WTC11 (cell line): ENCODE measurements at regions not wholly inside any gene's neighbourhood (a gene's known extent, or its start where the extent isn't known, plus 50 kb on each side); places are given as distances from the start of the nearest gene placed in this dataset.

Experiments
- ATAC-seq: fragments of 200-7000 bp; cut with Tn5 transposase; 2 replicates; pipeline ENCODE4 v1.10.0; 2021; ENCODE audit warnings: mild to moderate bottlenecking, moderate library complexity
- CTCF ChIA-PET: fragments of 300-600 bp; sonication (Branson Sonifier 250); formaldehyde crosslinking; loops from one replicate; lab custom pipeline; 2021; ENCODE audit warnings: antibody characterized with exemption; lab: Charles Lee
- POLR2A ChIA-PET: fragments of 350-600 bp; sonication (Branson Sonifier 250); formaldehyde crosslinking; loops from one replicate; lab custom pipeline; 2021; ENCODE audit warnings: antibody characterized with exemption; lab: Charles Lee
- DNase-seq: peaks from one replicate; pipeline ENCODE4 v3.0.0; 2021; ENCODE audit warnings: low spot score
- H3K27ac Mint-ChIP-seq: 2 replicates; pipeline ENCODE4 v1.8.0; 2021; ENCODE audit warnings: mixed read lengths
- H3K27me3 Mint-ChIP-seq: 2 replicates; pipeline ENCODE4 v1.8.0; 2021; ENCODE audit warnings: low read depth, mild to moderate bottlenecking, moderate library complexity, mixed read lengths
- H3K36me3 Mint-ChIP-seq: 2 replicates; pipeline ENCODE4 v1.8.0; 2021; ENCODE audit warnings: mixed read lengths
- H3K4me1 Mint-ChIP-seq: 2 replicates; pipeline ENCODE4 v1.8.0; 2022; ENCODE audit warnings: mixed read lengths
- H3K4me3 Mint-ChIP-seq: 2 replicates; pipeline ENCODE4 v1.8.0; 2021; ENCODE audit warnings: mild to moderate bottlenecking, moderate library complexity, mixed read lengths
- H3K9me3 Mint-ChIP-seq: 2 replicates; pipeline ENCODE4 v1.8.0; 2021; ENCODE audit warnings: mixed read lengths
- AFF4 ChIP-seq: sonication (generic); formaldehyde crosslinking; IDR thresholded peaks from 2 replicates; pipeline ENCODE4 v1.8.1; 2023; ENCODE audit warnings: mild to moderate bottlenecking, missing genetic modification reagents, borderline replicate concordance
- ARID4B ChIP-seq: sonication (generic); formaldehyde crosslinking; IDR thresholded peaks from 2 replicates; pipeline ENCODE4 v1.8.0; 2023; ENCODE audit warnings: missing genetic modification reagents, mild to moderate bottlenecking, borderline replicate concordance
- ATF3 ChIP-seq: sonication (generic); formaldehyde crosslinking; conservative IDR thresholded peaks from 2 replicates; pipeline ENCODE4 v1.8.1; 2022; ENCODE audit warnings: mild to moderate bottlenecking, missing genetic modification reagents
- CREB1 ChIP-seq: sonication (generic); formaldehyde crosslinking; IDR thresholded peaks from 2 replicates; pipeline ENCODE4 v1.8.0; 2023; ENCODE audit warnings: mild to moderate bottlenecking, missing genetic modification reagents
- CREM ChIP-seq: sonication (generic); formaldehyde crosslinking; IDR thresholded peaks from 2 replicates; pipeline ENCODE4 v1.8.1; 2022; ENCODE audit warnings: mild to moderate bottlenecking, missing genetic modification reagents, moderate library complexity
- E2F5 ChIP-seq: sonication (generic); formaldehyde crosslinking; IDR thresholded peaks from 2 replicates; pipeline ENCODE4 v1.8.1; 2022; ENCODE audit warnings: mild to moderate bottlenecking, moderate library complexity, missing genetic modification reagents
- EMX1 ChIP-seq: fragments of 250-450 bp; sonication (Bioruptor Pico); IDR thresholded peaks from 2 replicates; pipeline ENCODE4 v1.8.0; 2021; ENCODE audit warnings: mild to moderate bottlenecking
- GRHL2 ChIP-seq: fragments of 250-450 bp; sonication (Bioruptor Pico); IDR thresholded peaks from 2 replicates; pipeline ENCODE4 v1.8.0; 2022; ENCODE audit warnings: mild to moderate bottlenecking, moderate library complexity; ENCODE audit not compliant: insufficient replicate concordance, severe bottlenecking
- HMGA2 ChIP-seq: fragments of 250-450 bp; sonication (Bioruptor Pico); IDR thresholded peaks from 2 replicates; pipeline ENCODE4 v1.4.0; 2021; ENCODE audit warnings: mild to moderate bottlenecking, moderate library complexity
- HMGXB4 ChIP-seq: sonication (generic); formaldehyde crosslinking; IDR thresholded peaks from 2 replicates; pipeline ENCODE4 v1.8.1; 2023; ENCODE audit warnings: mild to moderate bottlenecking, moderate library complexity, missing genetic modification reagents
- JAZF1 ChIP-seq: fragments of 250-450 bp; sonication (Bioruptor Pico); IDR thresholded peaks from 2 replicates; pipeline ENCODE4 v1.9.0; 2021; ENCODE audit warnings: moderate library complexity, mild to moderate bottlenecking, inconsistent platforms
- MYBL2 ChIP-seq: sonication (generic); formaldehyde crosslinking; IDR thresholded peaks from 2 replicates; pipeline ENCODE4 v1.8.1; 2023; ENCODE audit warnings: mild to moderate bottlenecking, moderate library complexity, missing genetic modification reagents
- NR2C2 ChIP-seq: sonication (generic); formaldehyde crosslinking; IDR thresholded peaks from 2 replicates; pipeline ENCODE4 v1.8.0; 2022; ENCODE audit warnings: mild to moderate bottlenecking, missing genetic modification reagents
- TCF7 ChIP-seq: sonication (generic); formaldehyde crosslinking; IDR thresholded peaks from 2 replicates; pipeline ENCODE4 v1.8.0; 2022; ENCODE audit warnings: mild to moderate bottlenecking, low read depth, missing genetic modification reagents, moderate library complexity
- TEAD4 ChIP-seq: sonication (generic); formaldehyde crosslinking; IDR thresholded peaks from 2 replicates; pipeline ENCODE4 v1.8.0; 2022; ENCODE audit warnings: mild to moderate bottlenecking, missing genetic modification reagents
- ZBTB43 ChIP-seq: sonication (generic); formaldehyde crosslinking; IDR thresholded peaks from 2 replicates; pipeline ENCODE4 v1.8.1; 2023; ENCODE audit warnings: mild to moderate bottlenecking, missing genetic modification reagents
- ZNF121 ChIP-seq: sonication (generic); formaldehyde crosslinking; IDR thresholded peaks from 2 replicates; pipeline ENCODE4 v1.8.0; 2023; ENCODE audit warnings: missing genetic modification reagents
- ZNF138 ChIP-seq: sonication (generic); formaldehyde crosslinking; conservative IDR thresholded peaks from 2 replicates; pipeline ENCODE4 v1.8.1; 2022; ENCODE audit warnings: mild to moderate bottlenecking, moderate library complexity, missing genetic modification reagents
- ZNF263 ChIP-seq: sonication (generic); formaldehyde crosslinking; IDR thresholded peaks from 2 replicates; pipeline ENCODE4 v1.8.1; 2022; ENCODE audit warnings: low read depth, mild to moderate bottlenecking, moderate library complexity, missing genetic modification reagents
- ZNF423 ChIP-seq: fragments of 250-450 bp; sonication (Bioruptor Pico); IDR thresholded peaks from 2 replicates; pipeline ENCODE4 v2.1.2; 2022; ENCODE audit warnings: mild to moderate bottlenecking, moderate library complexity

- H3K9me3 Mint-ChIP-seq, result no peaks in the 10 kb centered on the region
- ChIA-PET POLR2A (no interaction called here), CTCF (no interaction called here)
- no peaks in the 10 kb centered on the region; the same call in none of the 2 replicates for H3K27me3 Mint-ChIP-seq
- no peak for TF ChIP-seq TEAD4 (CRISPR knock-in tag)
- no peak for TF ChIP-seq ARID4B
- TF ChIP-seq NR2C2 (CRISPR knock-in tag), result no peak
- no peak for TF ChIP-seq CREM (CRISPR knock-in tag)
- no peak for ATAC-seq
- no peak overlapping the region for H3K4me3 Mint-ChIP-seq
- no peak for DNase-seq
- no peak overlapping the region for H3K27ac Mint-ChIP-seq
- H3K4me1 Mint-ChIP-seq, result no peaks in the 10 kb centered on the region
- H3K36me3 Mint-ChIP-seq, result no peaks in the 10 kb centered on the region
These were observed 536.8 kb downstream of the MED13L start for GRCh38 chr12:115740586-115741155.

- ChIA-PET POLR2A (no interaction called here), CTCF (no interaction called here)
- Mint-ChIP-seq H3K27me3 (no peaks in the 10 kb centered on the region; the same call in none of the 2 replicates), H3K4me1 (no peaks in the 10 kb centered on the region), H3K9me3 (no peaks in the 10 kb centered on the region), H3K27ac (no peak overlapping the region), H3K4me3 (no peak overlapping the region), H3K36me3 (no peaks in the 10 kb centered on the region)
- ATAC-seq, result no peak
- TF ChIP-seq ZNF121 (CRISPR knock-in tag) (no peak), ZNF423 (CRISPR knock-in tag) (no peak), JAZF1 (CRISPR knock-in tag) (no peak), EMX1 (CRISPR knock-in tag) (no peak), E2F5 (CRISPR knock-in tag) (no peak), HMGA2 (CRISPR knock-in tag) (no peak), ATF3 (CRISPR knock-in tag) (no peak), AFF4 (no peak), GRHL2 (CRISPR knock-in tag) (no peak)
- no peak for DNase-seq
These were observed 539.6 kb downstream of the MED13L start for GRCh38 chr12:115737895-115738294.

- POLR2A ChIA-PET, result no interaction called here
- DNase-seq (no peak), ATAC-seq (no peak)
- CTCF ChIA-PET, result no interaction called here
- no peak overlapping the region for H3K27ac Mint-ChIP-seq
- no peak overlapping the region for H3K4me3 Mint-ChIP-seq
- no peaks in the 10 kb centered on the region for H3K36me3 Mint-ChIP-seq
- no peaks in the 10 kb centered on the region for H3K4me1 Mint-ChIP-seq
- no peaks in the 10 kb centered on the region; the same call in none of the 2 replicates for H3K27me3 Mint-ChIP-seq
- H3K9me3 Mint-ChIP-seq, result peaks cover 1% of the 10 kb centered on the region
- TF ChIP-seq ZNF138 (CRISPR knock-in tag) (no peak), MYBL2 (no peak), ZBTB43 (CRISPR knock-in tag) (no peak), EMX1 (CRISPR knock-in tag) (no peak), ZNF263 (CRISPR knock-in tag) (no peak), TCF7 (CRISPR knock-in tag) (no peak), CREB1 (CRISPR knock-in tag) (no peak), ATF3 (CRISPR knock-in tag) (no peak), HMGXB4 (no peak)
These were observed 541.1 kb downstream of the MED13L start for GRCh38 chr12:115736360-115736759.
